ENCODE measurements at regions not wholly inside any gene's neighbourhood (a gene's known extent, or its start where the extent isn't known, plus 50 kb on each side); places are given as distances from the start of the nearest gene placed in this dataset.

GRCh38 chr3:44099566-44100297 is 142.0 kb upstream of the TOPAZ1 start:
- no peak for DNase-seq

GRCh38 chr3:44100298-44100695 is 141.4 kb upstream of the TOPAZ1 start:
- no peak for DNase-seq

GRCh38 chr3:44104043-44104442 is 137.6 kb upstream of the TOPAZ1 start:
- no peak for DNase-seq

DNA sequence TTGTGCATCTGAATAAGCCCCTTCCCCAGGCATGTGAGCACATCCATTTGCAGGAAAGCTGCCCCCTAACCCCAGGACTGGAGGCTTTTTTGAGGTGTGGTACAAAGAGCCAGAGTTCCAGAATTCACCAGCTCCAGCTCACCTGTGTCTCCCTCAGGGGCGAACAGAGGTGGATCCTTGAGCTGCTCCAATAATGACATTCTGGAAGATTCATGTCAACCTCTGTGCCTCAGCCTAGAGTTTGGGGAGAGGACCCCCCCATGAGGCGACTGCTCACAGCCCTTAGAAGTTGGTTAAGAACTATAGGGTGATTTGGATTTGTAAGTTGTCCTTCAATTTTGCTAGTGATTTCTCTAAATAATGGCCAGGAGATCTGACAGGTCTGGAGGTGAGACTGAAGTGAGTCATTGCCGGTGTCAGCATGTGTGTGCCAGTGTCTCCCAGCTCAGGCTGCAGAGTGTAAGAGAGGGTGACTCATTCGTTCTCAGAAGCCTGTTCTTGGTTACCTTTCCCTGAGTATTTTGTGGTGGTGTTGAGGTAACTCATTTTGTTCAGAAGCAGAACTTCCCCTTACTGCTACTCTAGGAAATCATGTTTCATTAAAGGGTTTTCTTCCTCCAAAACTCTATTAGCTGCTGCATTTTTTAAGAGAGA is 136.9 kb upstream of the TOPAZ1 start:
- DNase-seq: peak; percentile 58

- no peak for DNase-seq
These were observed 136.1 kb upstream of the TOPAZ1 start for GRCh38 chr3:44105571-44105970.

GRCh38 chr3:44106756-44107155 is 134.9 kb upstream of the TOPAZ1 start:
- DNase-seq: no peak

- DNase-seq: no peak
These were observed 133.2 kb upstream of the TOPAZ1 start for GRCh38 chr3:44108481-44108880.

GRCh38 chr3:44109771-44110361 is 131.8 kb upstream of the TOPAZ1 start:
- DNase-seq: no peak

GRCh38 chr3:44110648-44111047 is 131.0 kb upstream of the TOPAZ1 start:
- no peak for DNase-seq

- DNase-seq: no peak
These were observed 130.2 kb upstream of the TOPAZ1 start for GRCh38 chr3:44111482-44111881.

DNA sequence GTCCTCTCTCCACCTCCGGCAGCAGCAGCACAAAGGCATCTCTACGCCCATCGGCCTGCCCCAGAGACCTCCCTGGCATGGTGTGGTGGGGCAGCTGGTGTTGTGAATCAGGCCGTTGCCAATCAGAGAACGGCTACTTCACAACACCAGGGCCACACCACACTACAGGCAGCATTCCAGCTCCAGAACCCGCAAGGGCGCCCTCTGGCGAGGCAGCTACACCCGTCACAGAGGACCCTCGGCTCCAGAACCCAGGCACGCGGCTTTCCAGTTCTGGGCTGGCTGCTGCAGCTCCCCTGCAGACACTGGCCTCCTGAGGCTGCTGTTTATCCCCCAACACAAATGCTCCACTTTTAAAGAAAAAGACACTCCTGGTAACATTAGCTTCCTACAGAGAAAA is 127.5 kb upstream of the TOPAZ1 start:
- peak; percentile 44 for DNase-seq

- DNase-seq: no peak
These were observed 124.4 kb upstream of the TOPAZ1 start for GRCh38 chr3:44117239-44117638.

- DNase-seq: no peak
These were observed 124.0 kb upstream of the TOPAZ1 start for GRCh38 chr3:44117736-44118135.

DNA sequence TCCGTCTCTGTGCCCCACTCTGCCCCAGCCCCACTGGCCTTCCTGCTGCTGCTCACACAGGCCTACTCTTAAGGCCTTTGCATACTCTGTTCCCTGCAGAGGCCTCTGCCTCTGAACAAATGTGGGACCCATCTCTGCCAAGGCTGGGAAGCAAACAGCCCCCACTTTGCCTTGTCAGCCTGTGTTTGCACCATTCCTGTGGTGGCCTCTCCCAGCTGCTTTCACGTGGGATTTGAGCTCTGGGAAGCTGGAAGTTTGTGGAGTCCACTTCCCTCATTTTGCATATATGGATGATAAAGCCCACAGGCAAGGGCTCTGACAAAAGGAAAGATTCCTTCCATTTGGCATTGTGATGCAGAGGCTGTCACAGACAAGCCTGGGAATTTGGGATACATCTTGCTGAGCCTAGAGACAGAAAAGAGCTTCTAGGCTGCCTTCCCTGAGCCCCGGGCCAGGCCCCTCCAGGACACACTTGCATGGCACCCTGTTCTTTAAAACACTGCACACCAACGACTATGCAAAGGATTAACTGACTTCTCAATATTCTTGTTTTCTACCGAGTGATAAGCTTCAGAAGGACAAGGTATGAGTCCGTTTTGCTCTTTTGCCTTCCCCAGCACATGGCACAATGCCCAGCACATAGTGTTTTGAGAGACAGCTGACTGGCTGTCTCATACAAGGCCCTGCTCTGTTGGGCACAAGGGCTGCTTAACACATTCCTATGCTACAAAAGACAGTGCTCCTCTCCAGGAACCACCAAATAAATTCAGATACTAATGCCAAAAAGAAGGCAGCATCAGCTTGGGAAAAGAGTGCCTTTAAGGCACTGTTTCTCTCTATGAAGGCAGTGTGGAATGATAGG is 120.7 kb upstream of the TOPAZ1 start:
- peak; percentile 48 for DNase-seq

GRCh38 chr3:44125246-44125645 is 116.4 kb upstream of the TOPAZ1 start:
- DNase-seq: no peak

DNA sequence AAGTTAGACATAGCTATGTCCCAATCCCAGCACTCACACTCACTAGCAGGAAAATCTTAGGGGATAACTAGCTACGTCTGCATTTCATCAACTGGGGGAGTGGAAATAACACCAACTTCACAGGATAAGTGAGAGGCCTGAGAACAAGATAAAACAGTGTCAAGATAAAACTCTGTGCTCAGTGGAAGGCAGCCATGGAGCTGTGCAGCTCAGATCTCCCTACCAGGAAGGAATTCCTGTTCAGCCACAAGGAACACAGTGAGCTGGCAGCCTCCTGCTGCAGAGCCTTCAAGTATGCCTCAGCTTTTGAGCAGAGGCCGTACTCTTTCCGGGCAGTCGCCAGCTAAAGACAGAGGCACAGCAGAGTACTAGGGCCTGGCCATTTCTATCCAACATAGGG is 115.8 kb upstream of the TOPAZ1 start:
- no peak for DNase-seq

GRCh38 chr3:44128057-44128775 is 113.5 kb upstream of the TOPAZ1 start:
- DNase-seq: peak; percentile 70

DNA sequence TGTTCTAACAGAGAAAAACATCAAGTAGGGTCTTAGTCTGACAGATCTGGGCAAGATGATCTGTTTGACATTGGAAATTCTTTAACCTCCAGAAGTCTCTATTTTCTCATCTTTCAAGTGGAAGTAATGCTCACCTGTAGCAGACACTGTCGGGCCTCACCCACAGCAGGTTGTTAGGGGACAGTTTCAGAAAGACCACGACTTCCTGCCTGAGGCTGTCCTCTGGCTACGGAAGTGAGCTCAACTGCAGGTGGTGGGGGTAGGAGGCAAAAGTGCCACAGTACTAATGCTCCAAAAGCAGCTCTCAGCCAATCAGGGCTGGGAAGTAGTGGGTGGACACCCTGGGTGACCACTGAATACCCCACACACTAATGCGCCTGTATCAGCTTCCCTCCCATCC is 111.4 kb upstream of the TOPAZ1 start:
- peak; percentile 69 for DNase-seq

DNA sequence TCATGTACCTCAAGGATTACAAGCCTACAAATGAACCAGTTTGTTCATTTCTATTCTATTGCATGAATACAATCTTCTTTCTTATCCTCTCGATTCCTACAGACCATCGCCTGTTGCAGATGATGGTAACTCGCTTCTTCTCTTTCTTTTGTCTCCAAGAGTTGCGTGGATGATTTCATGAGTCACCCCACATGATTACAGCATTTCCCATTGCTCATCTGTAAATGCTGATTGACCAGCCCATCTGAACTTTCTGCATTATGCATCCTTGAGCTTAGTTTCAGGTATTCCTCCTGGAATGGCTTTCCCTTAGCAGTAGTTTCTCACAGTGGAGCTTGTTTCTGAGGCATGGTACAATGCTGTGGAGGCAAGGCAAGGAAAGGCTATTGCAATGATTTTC is 109.6 kb upstream of the TOPAZ1 start:
- DNase-seq: no peak

DNA sequence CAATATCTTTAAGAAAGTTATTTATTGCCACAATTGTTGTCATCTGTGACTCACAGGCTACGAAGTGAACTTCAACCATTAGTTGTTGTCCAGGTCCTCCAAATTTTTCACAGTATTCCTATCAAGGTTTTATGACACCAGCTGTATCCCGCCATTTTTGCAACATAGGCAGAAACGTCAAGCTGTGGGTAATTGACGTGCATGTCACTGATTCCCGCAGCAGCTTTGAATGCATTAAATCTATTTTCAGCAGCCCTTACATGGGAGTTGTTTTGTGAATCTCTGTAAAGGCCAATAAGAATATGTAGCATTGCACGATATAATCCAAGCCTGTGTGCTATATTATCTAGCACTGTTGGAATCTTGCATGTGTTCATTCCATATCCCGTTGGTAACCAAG is 109.1 kb upstream of the TOPAZ1 start:
- DNase-seq: no peak

DNA sequence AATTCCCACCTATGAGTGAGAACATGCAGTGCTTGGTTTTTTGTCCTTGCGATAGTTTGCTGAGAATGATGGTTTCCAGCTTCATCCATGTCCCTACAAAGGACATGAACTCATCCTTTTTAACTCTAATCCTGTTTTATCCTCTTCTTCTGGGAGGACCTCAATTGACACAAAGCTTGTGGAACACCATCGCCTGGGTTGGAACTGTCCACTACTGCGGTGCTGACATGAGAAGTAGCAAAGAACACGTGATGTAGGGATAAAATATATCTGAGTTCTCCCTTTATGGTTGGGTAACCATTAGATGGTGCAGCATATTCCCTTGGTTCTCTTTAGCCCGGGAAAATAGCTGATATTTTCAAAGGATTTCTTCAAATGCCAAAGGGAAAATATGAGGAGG is 105.3 kb upstream of the TOPAZ1 start:
- DNase-seq: peak; percentile 11

- no peak for DNase-seq
These were observed 95.6 kb upstream of the TOPAZ1 start for GRCh38 chr3:44146073-44146472.

Measured in RPMI8226 (cell line).